SK-N-SH (cell line): ENCODE measurements at regions not wholly inside any gene's neighbourhood (a gene's known extent, or its start where the extent isn't known, plus 50 kb on each side); places are given as distances from the start of the nearest gene placed in this dataset.

Experiments used
- CTCF ChIA-PET: fragments of 300-600, 350-600 bp; formaldehyde crosslinking; extraction: SDS; loops from one replicate; lab custom pipeline; 2021; lab: Yijun Ruan, JAX
- POLR2A ChIA-PET: fragments of 350-600 bp; sonication (Branson Sonifier 250); formaldehyde crosslinking; extraction: SDS; loops from one replicate; lab custom pipeline; 2020; ENCODE audit warnings: antibody characterized with exemption, inconsistent platforms; lab: Yijun Ruan, JAX
- DNase-seq: peaks from one replicate; pipeline ENCODE4 v3.0.0; 2012
- H2AFZ ChIP-seq: fragments of 200-600 bp; sonication (generic); 2 replicates; pipeline ENCODE4 v1.8.1; 2016; ENCODE audit warnings: antibody characterized with exemption, mild to moderate bottlenecking, low read depth
- H3F3A ChIP-seq: fragments of 200-600 bp; sonication (generic); replicated peaks from 2 replicates; pipeline ENCODE3; 2016; ENCODE audit warnings: antibody characterized with exemption, mild to moderate bottlenecking; ENCODE audit not compliant: insufficient read depth
- H3K27ac ChIP-seq, 2 experiments: fragments of 200-500 bp in 1 of 2; fragments of 200-600 bp in 1 of 2; sonication (Bioruptor generic) in 1 of 2; sonication (generic), shearing (Covaris generic) in 1 of 2; 2 replicates each; pipeline versions ENCODE4 v1.5.1 to v1.6.1; 2014 to 2016; ENCODE audit warnings: low read depth in 2 of 2, inconsistent platforms in 1 of 2, low read length in 1 of 2, mild to moderate bottlenecking in 1 of 2, mixed read lengths in 1 of 2
- H3K27me3 ChIP-seq: fragments of 200-600 bp; sonication (generic), shearing (Covaris generic); 2 replicates; pipeline ENCODE4 v1.6.1; 2016; ENCODE audit warnings: mixed run types; ENCODE audit not compliant: insufficient read depth
- H3K36me3 ChIP-seq, 2 experiments: fragments of 200-500 bp in 1 of 2; fragments of 200-600 bp in 1 of 2; sonication (Bioruptor generic) in 1 of 2; sonication (generic) in 1 of 2; replicated peaks in 1 of 2; 2 replicates each; pipeline versions ENCODE3 to v1.5.1; 2014 to 2016; ENCODE audit warnings: low read length in 1 of 2, mild to moderate bottlenecking in 1 of 2; ENCODE audit not compliant: insufficient read depth in 2 of 2, control insufficient read depth in 1 of 2
- H3K4me1 ChIP-seq, 2 experiments: fragments of 200-500 bp in 1 of 2; fragments of 200-600 bp in 1 of 2; sonication (Bioruptor generic) in 1 of 2; sonication (generic), shearing (Covaris generic) in 1 of 2; 2 replicates each; pipeline versions ENCODE4 v1.5.1 to v1.6.1; 2014 to 2016; ENCODE audit warnings: low read depth in 1 of 2, low read length in 1 of 2, mixed run types in 1 of 2; ENCODE audit not compliant: insufficient read depth in 2 of 2, control insufficient read depth in 1 of 2
- H3K4me2 ChIP-seq: fragments of 200-600 bp; sonication (generic), shearing (Covaris generic); 2 replicates; pipeline ENCODE4 v1.6.1; 2017; ENCODE audit warnings: mixed run types
- H3K4me3 ChIP-seq, 2 experiments: fragments of 200-500 bp in 1 of 2; fragments of 200-600 bp in 1 of 2; sonication (Bioruptor generic) in 1 of 2; sonication (generic), shearing (Covaris generic) in 1 of 2; 2 replicates each; pipeline versions ENCODE4 v1.5.1 to v1.8.1; 2014 to 2016; ENCODE audit warnings: low read depth in 2 of 2, inconsistent platforms in 1 of 2, low read length in 1 of 2, mild to moderate bottlenecking in 1 of 2, mixed read lengths in 1 of 2, moderate library complexity in 1 of 2
- H3K79me2 ChIP-seq: fragments of 200-600 bp; sonication (generic); 2 replicates; pipeline ENCODE4 v1.8.1; 2017; ENCODE audit warnings: mild to moderate bottlenecking; ENCODE audit not compliant: insufficient read depth
- H3K9ac ChIP-seq: fragments of 200-600 bp; sonication (generic); 2 replicates; pipeline ENCODE4 v1.6.1; 2017; ENCODE audit warnings: mixed run types
- H3K9me2 ChIP-seq: fragments of 200-600 bp; sonication (generic); 2 replicates; pipeline ENCODE4 v1.6.1; 2017; ENCODE audit warnings: mixed run types
- H3K9me3 ChIP-seq: fragments of 200-600 bp; sonication (generic); 2 replicates; pipeline ENCODE4 v1.6.1; 2017; ENCODE audit warnings: mixed run types, mild to moderate bottlenecking, moderate library complexity
- H4K20me1 ChIP-seq: fragments of 200-600 bp; sonication (generic); 2 replicates; pipeline ENCODE4 v1.6.1; 2017; ENCODE audit warnings: mild to moderate bottlenecking, mixed run types; ENCODE audit not compliant: insufficient read depth
- CHD2 ChIP-seq: fragments of 150-350 bp; IDR thresholded peaks from 2 replicates; pipeline ENCODE4 v1.6.1; 2018; ENCODE audit warnings: low read length; ENCODE audit not compliant: partially characterized antibody
- EZH2phosphoT487 ChIP-seq: fragments of 200-600 bp; sonication (generic); IDR thresholded peaks from 2 replicates; pipeline ENCODE4 v1.6.1; 2017; ENCODE audit warnings: low read depth, mixed run types, mild to moderate bottlenecking, antibody characterized with exemption, moderate library complexity, borderline replicate concordance
- FOXJ3 ChIP-seq: sonication (generic); formaldehyde crosslinking; IDR thresholded peaks from 2 replicates; pipeline ENCODE4 v1.5.1; 2020; ENCODE audit warnings: mild to moderate bottlenecking, missing genetic modification reagents
- GATA2 ChIP-seq: sonication (generic); formaldehyde crosslinking; IDR thresholded peaks from 2 replicates; pipeline ENCODE4 v1.5.0; 2020; ENCODE audit warnings: mild to moderate bottlenecking, missing genetic modification reagents
- IRF3 ChIP-seq: fragments of 150-350 bp; IDR thresholded peaks from 2 replicates; pipeline ENCODE4 v1.6.1; 2016; ENCODE audit warnings: mild to moderate bottlenecking, low read depth, low read length
- MEF2A ChIP-seq: IDR thresholded peaks from 2 replicates; pipeline ENCODE4 v1.4.0; 2012; ENCODE audit warnings: low read depth, borderline replicate concordance
- RFX5 ChIP-seq: IDR thresholded peaks from 2 replicates; pipeline ENCODE4 v1.6.1; 2012; ENCODE audit warnings: mild to moderate bottlenecking, improper control_type of control experiment, low read length
- SIN3A ChIP-seq: IDR thresholded peaks from 2 replicates; pipeline ENCODE4 v1.6.1; 2012; ENCODE audit warnings: low read depth, mild to moderate bottlenecking, low read length, moderate library complexity, borderline replicate concordance
- SMC3 ChIP-seq: IDR thresholded peaks from 2 replicates; pipeline ENCODE4 v1.6.1; 2012; ENCODE audit warnings: low read depth, low read length, improper control_type of control experiment
- TAF1 ChIP-seq: IDR thresholded peaks from 2 replicates; pipeline ENCODE4 v1.6.1; 2012; ENCODE audit warnings: low read depth, mild to moderate bottlenecking, low read length, moderate library complexity, borderline replicate concordance
- YY1 ChIP-seq: IDR thresholded peaks from 2 replicates; pipeline ENCODE4 v1.4.0; 2012; ENCODE audit warnings: low read depth, mild to moderate bottlenecking
- WGBS: methylation state at CpG from one replicate; pipeline ENCODE4 v1.1.6; 2017; ENCODE audit warnings: low lambda C conversion rate; 5-methylcytosine and 5-hydroxymethylcytosine counted together
- TF ChIP-seq, protein P1 (sequence below): fragments of 200-600 bp; sonication (generic); IDR thresholded peaks from 2 replicates; pipeline ENCODE4 v1.6.1; 2017; ENCODE audit warnings: antibody characterized with exemption, mild to moderate bottlenecking, moderate library complexity

DNA sequence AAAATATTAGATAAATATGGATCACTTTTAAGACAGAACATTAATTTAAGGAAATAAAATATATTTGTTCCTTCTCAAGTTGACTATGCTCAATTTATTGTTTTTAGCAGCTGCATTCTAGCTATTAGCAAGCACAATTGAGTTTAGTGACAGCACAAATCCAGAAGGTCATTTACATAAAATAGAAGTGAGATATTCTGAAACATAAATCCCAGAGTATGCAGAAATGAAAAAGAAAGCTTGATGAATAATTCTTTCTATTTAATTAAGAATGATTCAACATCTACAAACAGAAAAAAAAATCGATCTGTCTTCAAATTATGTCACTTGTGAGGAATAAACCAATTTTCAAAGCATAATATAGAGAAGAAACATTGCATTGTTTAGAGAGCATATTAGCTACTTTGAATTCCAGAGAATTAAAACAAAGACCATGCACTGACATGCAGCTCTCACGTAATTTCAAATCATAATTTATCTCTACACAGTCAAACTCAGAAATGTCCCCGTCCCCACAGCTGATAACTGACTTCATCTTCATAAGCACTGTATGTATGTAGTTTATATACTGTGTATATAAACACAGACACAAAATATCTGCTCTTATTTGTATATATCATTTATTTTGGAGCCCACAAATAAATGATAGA lies 458.4 kb downstream of the TMX3 start:
- Histone ChIP-seq H3K4me1 (no peaks in the 10 kb centered on the region), H3K4me3 (no peak overlapping the region), H3K9ac (no peak overlapping the region), H3K36me3 (no peaks in the 10 kb centered on the region), H3K4me2 (no peak overlapping the region), H2AFZ (no peak overlapping the region), H3K9me2 (no peaks in the 10 kb centered on the region), H4K20me1 (no peaks in the 10 kb centered on the region), H3K9me3 (no peaks in the 10 kb centered on the region), H3K27ac (no peak overlapping the region), H3K79me2 (no peaks in the 10 kb centered on the region), H3F3A (no peaks in the 10 kb centered on the region), H3K27me3 (no peaks in the 10 kb centered on the region)
- WGBS, result 69% methylated on average over 3 of the region's 3 CpGs
- ChIA-PET CTCF (no interaction called here), POLR2A (no interaction called here)
- TF ChIP-seq TAF1 (no peak), YY1 (no peak), EZH2phosphoT487 (no peak), SIN3A (no peak), IRF3 (no peak), FOXJ3 (CRISPR knock-in tag) (no peak), CHD2 (no peak), MEF2A (no peak)
- no peak for DNase-seq

GRCh38 chr18:68244786-68245185 lies 470.1 kb downstream of the TMX3 start:
- no peak overlapping the region for H3K9ac ChIP-seq
- H3K27me3 ChIP-seq, result no peaks in the 10 kb centered on the region
- no peaks in the 10 kb centered on the region; the same call in 1 of the 2 replicates for H3K9me2 ChIP-seq
- no peak for DNase-seq
- H3K27ac ChIP-seq, result no peak overlapping the region
- H2AFZ ChIP-seq, result no peak overlapping the region
- H3K4me3 ChIP-seq, result no peak overlapping the region
- TF ChIP-seq IRF3, result no peak
- peaks cover 6% of the 10 kb centered on the region for H3F3A ChIP-seq
- H3K9me3 ChIP-seq, result no peaks in the 10 kb centered on the region
- H3K79me2 ChIP-seq, result no peaks in the 10 kb centered on the region
- no peak overlapping the region for H3K4me2 ChIP-seq
- H4K20me1 ChIP-seq, result no peaks in the 10 kb centered on the region
- no peaks in the 10 kb centered on the region for H3K4me1 ChIP-seq
- no peaks in the 10 kb centered on the region for H3K36me3 ChIP-seq
- POLR2A ChIA-PET, result no interaction called here
- WGBS, result 52% methylated on average over 2 of the region's 2 CpGs
- CTCF ChIA-PET, result interaction anchor here (0.6 to 0.8 kb wide), 3 partner anchors 162 to 321 kb away, joined by 3 to 5 read pairs (median 3); no protein-coding TSS in a partner anchor

DNA sequence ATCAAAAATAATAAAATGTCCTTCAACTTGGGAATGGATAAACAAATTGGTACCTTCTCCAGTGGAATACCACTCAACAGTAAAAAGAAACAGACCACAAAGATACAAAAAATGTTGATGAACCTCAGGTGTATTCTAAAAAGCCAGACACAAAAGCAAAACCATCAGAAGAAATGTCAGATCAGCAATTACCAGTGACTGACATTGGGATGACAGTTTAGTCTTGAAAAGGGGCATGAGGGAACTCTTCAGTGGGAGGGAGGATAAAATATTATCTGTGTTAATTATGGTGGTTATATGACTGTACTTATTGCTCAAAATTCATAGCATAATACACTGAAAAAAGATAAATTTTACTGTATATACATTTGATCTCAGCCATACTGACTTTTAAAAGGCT lies 473.0 kb downstream of the TMX3 start:
- Histone ChIP-seq H3K79me2 (no peaks in the 10 kb centered on the region), H4K20me1 (no peaks in the 10 kb centered on the region), H3K36me3 (no peaks in the 10 kb centered on the region), H3F3A (peaks cover 6% of the 10 kb centered on the region), H3K9me3 (no peaks in the 10 kb centered on the region; the same call in 1 of the 2 replicates), H3K4me1 (no peaks in the 10 kb centered on the region), H2AFZ (no peak overlapping the region), H3K9me2 (no peaks in the 10 kb centered on the region; the same call in 1 of the 2 replicates), H3K4me2 (no peak overlapping the region), H3K27me3 (no peaks in the 10 kb centered on the region), H3K9ac (no peak overlapping the region), H3K27ac (no peak overlapping the region), H3K4me3 (no peak overlapping the region)
- ChIA-PET CTCF (no interaction called here), POLR2A (no interaction called here)
- TF ChIP-seq YY1, result no peak
- TF ChIP-seq GATA2 (CRISPR knock-in tag), result no peak
- TF ChIP-seq RFX5, result no peak
- TF ChIP-seq TAF1, result no peak
- TF ChIP-seq, protein P1, sequence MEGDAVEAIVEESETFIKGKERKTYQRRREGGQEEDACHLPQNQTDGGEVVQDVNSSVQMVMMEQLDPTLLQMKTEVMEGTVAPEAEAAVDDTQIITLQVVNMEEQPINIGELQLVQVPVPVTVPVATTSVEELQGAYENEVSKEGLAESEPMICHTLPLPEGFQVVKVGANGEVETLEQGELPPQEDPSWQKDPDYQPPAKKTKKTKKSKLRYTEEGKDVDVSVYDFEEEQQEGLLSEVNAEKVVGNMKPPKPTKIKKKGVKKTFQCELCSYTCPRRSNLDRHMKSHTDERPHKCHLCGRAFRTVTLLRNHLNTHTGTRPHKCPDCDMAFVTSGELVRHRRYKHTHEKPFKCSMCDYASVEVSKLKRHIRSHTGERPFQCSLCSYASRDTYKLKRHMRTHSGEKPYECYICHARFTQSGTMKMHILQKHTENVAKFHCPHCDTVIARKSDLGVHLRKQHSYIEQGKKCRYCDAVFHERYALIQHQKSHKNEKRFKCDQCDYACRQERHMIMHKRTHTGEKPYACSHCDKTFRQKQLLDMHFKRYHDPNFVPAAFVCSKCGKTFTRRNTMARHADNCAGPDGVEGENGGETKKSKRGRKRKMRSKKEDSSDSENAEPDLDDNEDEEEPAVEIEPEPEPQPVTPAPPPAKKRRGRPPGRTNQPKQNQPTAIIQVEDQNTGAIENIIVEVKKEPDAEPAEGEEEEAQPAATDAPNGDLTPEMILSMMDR, result no peak
- no peak for TF ChIP-seq SMC3
- no peak for DNase-seq
